ENCODE measurements at regions not wholly inside any gene's neighbourhood (a gene's known extent, or its start where the extent isn't known, plus 50 kb on each side); places are given as distances from the start of the nearest gene placed in this dataset.

DNA sequence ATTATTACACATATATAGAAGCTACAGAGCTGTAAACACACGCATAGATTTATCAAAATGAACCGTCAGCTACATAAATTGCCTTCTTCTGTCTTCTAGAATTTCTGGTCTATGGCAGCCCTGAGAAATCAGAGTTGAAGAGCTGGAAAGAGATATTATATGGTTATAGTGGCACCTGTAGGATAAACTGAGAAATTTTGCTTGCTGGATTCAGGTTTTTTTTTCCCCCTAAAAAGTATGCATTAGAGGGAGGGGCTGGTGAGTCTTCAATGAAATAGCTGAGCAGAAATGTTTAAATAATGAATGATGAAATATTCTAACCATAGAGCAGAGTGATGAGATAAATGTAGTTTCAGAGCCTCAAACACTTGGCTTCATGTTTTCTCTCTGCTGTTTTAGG is 78.0 kb upstream of the DYNC1I1 start:
- Histone ChIP-seq H3K27ac (no peak overlapping the region), H3K27me3 (peaks cover 0 to 3% (median 0%) of the 10 kb centered on the region in 4 donors), H3K4me3 (no peak overlapping the region), H3K9me3 (no peaks in the 10 kb centered on the region), H3K4me1 (peaks cover 5 to 28% (median 9%) of the 10 kb centered on the region in 3 donors), H3K36me3 (no peaks in the 10 kb centered on the region)
- 72 to 84% methylated on average over 2 of the region's 2 CpGs for WGBS, 2 donors
- TF ChIP-seq POLR2A (IDR thresholded peaks at IDR 0.05), result no peak
- TF ChIP-seq, protein P1, sequence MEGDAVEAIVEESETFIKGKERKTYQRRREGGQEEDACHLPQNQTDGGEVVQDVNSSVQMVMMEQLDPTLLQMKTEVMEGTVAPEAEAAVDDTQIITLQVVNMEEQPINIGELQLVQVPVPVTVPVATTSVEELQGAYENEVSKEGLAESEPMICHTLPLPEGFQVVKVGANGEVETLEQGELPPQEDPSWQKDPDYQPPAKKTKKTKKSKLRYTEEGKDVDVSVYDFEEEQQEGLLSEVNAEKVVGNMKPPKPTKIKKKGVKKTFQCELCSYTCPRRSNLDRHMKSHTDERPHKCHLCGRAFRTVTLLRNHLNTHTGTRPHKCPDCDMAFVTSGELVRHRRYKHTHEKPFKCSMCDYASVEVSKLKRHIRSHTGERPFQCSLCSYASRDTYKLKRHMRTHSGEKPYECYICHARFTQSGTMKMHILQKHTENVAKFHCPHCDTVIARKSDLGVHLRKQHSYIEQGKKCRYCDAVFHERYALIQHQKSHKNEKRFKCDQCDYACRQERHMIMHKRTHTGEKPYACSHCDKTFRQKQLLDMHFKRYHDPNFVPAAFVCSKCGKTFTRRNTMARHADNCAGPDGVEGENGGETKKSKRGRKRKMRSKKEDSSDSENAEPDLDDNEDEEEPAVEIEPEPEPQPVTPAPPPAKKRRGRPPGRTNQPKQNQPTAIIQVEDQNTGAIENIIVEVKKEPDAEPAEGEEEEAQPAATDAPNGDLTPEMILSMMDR (IDR thresholded peaks at IDR 0.05), result no peak
- DNase-seq, result no peak
- intact Hi-C loops (cut with DNase I), result no loop called here

DNA sequence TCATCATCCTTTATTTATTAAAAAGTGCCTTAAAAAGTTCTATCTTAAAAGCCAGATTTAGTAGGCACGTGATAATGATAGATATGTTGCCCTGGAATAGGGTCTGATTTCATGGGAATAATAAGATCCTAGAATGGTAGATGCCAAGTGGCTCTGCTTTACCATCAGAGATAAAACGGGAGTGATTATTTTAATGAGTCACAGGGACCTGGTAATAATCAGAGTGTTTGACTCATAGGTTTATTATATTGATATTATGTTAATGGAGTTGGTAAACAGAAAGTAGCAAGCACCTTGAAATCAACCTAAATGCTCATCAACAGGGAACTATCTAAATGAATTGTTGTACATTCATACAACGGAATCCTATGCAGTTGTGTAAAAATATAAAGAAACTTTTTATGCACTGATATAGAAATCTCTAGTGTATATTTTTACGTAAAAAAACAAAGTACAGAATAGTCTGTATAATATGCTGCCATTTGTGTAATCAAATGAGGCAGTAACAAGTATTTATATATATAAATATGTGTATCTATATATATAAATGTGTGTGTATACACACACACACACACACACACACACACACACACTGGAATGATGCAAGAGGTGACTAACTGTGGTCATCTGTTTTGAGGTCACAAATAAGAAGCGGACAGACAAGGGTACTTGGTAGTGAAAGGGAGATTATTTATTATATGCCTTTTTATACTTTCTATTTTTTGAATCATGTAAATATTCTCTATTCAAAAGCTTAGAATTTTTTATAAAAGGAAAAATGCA is 78.6 kb upstream of the DYNC1I1 start:
- Histone ChIP-seq H3K27me3 (no peaks in the 10 kb centered on the region), H3K4me3 (no peak overlapping the region), H3K4me1 (peaks cover 5 to 34% (median 9%) of the 10 kb centered on the region in 3 donors), H3K9me3 (no peaks in the 10 kb centered on the region), H3K36me3 (no peaks in the 10 kb centered on the region), H3K27ac (no peak overlapping the region)
- DNase-seq, result no peak
- 62 to 70% methylated on average over 5 of the region's 5 CpGs for WGBS, 2 donors
- no peak for TF ChIP-seq POLR2A (IDR thresholded peaks at IDR 0.05)
- TF ChIP-seq, protein P1 (IDR thresholded peaks at IDR 0.05), result no peak
- intact Hi-C loops (cut with DNase I), result no loop called here

DNA sequence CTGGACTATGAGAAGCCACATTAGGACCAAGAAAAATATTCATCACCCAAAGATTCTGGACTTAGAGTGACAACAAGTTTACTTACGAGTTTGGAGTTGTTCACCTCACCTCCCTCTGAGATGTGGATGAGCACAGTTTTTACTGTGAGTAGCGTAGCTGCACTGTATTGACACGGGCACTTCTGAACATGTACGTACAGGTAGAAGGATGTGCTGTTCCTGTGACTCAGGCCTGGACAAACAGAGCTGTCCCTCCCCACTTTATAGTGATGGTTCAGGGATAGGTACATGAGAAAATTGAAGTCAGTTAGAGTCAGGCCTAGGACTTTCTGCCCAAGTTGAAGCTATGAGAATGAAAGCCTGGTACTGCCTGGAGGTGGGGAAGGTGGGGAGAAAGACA is 80.9 kb upstream of the DYNC1I1 start:
- H3K4me1 ChIP-seq, result peaks cover 5 to 35% (median 9%) of the 10 kb centered on the region in 3 donors
- DNase-seq, result no peak
- no peaks in the 10 kb centered on the region for H3K36me3 ChIP-seq
- H3K9me3 ChIP-seq, result no peaks in the 10 kb centered on the region
- no peak overlapping the region for H3K4me3 ChIP-seq
- WGBS, 2 donors, result 33 to 40% methylated on average over 4 of the region's 4 CpGs
- H3K27ac ChIP-seq, result peak overlapping the region in 3 of 4 donors; percentile 23 to 77 (median 73)
- no peaks in the 10 kb centered on the region for H3K27me3 ChIP-seq
- intact Hi-C loops (cut with DNase I), result no loop called here
- no peak for TF ChIP-seq POLR2A (IDR thresholded peaks at IDR 0.05)
- TF ChIP-seq, protein P1 (IDR thresholded peaks at IDR 0.05), result no peak

DNA sequence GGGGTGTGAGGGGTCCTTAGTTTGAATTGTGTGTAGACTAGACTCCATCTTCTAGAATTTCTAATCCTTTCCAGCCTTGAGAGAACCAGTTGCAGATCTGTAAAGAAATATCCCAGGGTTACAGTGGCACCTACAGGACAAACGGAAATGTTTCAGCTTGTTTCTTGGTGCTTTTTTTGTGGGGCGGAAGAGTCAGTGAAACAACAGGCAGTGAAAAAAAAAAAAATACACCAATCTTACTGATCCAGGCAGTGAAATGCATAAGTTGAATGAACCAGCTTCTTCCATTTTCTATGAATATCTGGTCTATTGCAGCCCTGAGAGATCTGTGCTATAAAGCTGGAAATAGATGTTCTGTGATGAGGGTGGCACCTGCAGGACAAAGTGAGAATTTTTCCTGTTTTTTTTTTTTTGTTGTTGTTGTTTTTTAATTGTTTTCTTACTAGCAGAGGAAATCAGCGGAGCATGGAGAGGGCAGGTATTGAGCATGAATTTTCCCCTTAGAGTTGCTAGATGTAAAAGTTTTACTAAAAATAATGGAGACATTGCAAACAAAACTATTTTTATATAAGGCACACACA is 81.9 kb upstream of the DYNC1I1 start:
- no peak for DNase-seq
- Histone ChIP-seq H3K4me1 (peaks cover 5 to 35% (median 9%) of the 10 kb centered on the region in 3 donors), H3K27ac (peak overlapping the region in 3 of 4 donors; percentile 23 to 77 (median 73)), H3K4me3 (no peak overlapping the region), H3K36me3 (no peaks in the 10 kb centered on the region), H3K9me3 (no peaks in the 10 kb centered on the region), H3K27me3 (no peaks in the 10 kb centered on the region)
- intact Hi-C loops (cut with DNase I), result no loop called here
- 9 to 16% methylated on average over 3 of the region's 3 CpGs for WGBS, 2 donors
- TF ChIP-seq POLR2A (IDR thresholded peaks at IDR 0.05), result no peak
- TF ChIP-seq, protein P1 (IDR thresholded peaks at IDR 0.05), result peak in 5 of 6 experiments; percentile 50 to 69 (median 60)

DNA sequence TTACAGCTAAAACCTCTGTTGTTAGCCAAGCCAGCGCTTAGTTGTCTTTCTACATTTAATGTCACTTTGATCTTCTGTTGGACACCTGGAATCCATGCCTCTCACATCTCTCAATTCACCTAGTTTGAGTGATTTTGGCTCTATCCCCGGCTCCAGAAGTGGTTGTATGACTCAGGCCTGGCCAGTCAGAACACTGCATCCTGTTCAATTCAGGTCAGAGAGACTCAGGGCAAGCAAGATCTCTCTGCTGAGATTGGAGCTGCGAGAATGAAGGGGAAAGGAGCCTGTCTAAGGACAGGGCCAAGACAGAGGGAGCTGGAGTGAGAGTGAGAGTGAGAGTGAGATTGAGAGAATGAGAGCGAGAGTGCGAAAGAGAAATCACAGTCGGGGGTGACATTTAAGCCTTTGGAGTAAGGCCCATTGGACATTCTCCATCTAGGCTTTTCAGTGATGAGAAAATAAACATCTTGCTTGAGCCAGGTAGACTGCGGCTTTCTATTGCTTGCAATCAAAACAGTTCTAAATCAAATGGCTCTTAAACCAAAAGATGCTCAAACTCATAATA is 83.3 kb upstream of the DYNC1I1 start:
- no peaks in the 10 kb centered on the region for H3K27me3 ChIP-seq
- H3K27ac ChIP-seq, result peak overlapping the region in 1 of 4 donors; percentile 13
- intact Hi-C loops (cut with DNase I), result loop anchor here (5.0 kb wide), 1 partner anchor 162 kb away; no protein-coding TSS in a partner anchor
- no peak overlapping the region for H3K4me3 ChIP-seq
- no peaks in the 10 kb centered on the region for H3K36me3 ChIP-seq
- WGBS, 2 donors, result 50 to 60% methylated on average over 6 to 7 of the region's 7 CpGs
- TF ChIP-seq, protein P1 (IDR thresholded peaks at IDR 0.05), result no peak
- no peak for TF ChIP-seq POLR2A (IDR thresholded peaks at IDR 0.05)
- H3K9me3 ChIP-seq, result no peaks in the 10 kb centered on the region
- peaks cover 5 to 35% (median 9%) of the 10 kb centered on the region in 3 donors for H3K4me1 ChIP-seq
- DNase-seq, result no peak
